Naive thymus-derived CD4-positive, alpha-beta T cell (primary cell): ENCODE measurements at regions not wholly inside any gene's neighbourhood (a gene's known extent, or its start where the extent isn't known, plus 50 kb on each side); places are given as distances from the start of the nearest gene placed in this dataset.

ENCODE experiments used
- ATAC-seq: fragments of 150-1000 bp; cut with Tn5 transposase; 2 replicates; pipeline ENCODE4 v1.10.0; 2021; ENCODE audit warnings: mild to moderate bottlenecking, moderate library complexity
- CTCF ChIA-PET: fragments of 350-600 bp; sonication (Branson Sonifier 250); formaldehyde crosslinking; loops from one replicate; lab custom pipeline; 2021; ENCODE audit warnings: antibody characterized with exemption; lab: Charles Lee
- POLR2A ChIA-PET: fragments of 350-600 bp; sonication (Branson Sonifier 250); formaldehyde crosslinking; loops from one replicate; lab custom pipeline; 2021; ENCODE audit warnings: antibody characterized with exemption, inconsistent platforms; lab: Charles Lee
- DNase-seq, 9 donors: peaks; one replicate each; pipeline versions ENCODE4 v3.0.0 to v3.0.0-alpha.2; 2020 to 2022; ENCODE audit warnings: mixed read lengths in 1 of 9
- H3K27ac ChIP-seq: one replicate; pipeline ENCODE4 v1.7.0; 2013; ENCODE audit warnings: mild to moderate bottlenecking, low read depth, low read length, moderate library complexity
- H3K27me3 ChIP-seq, 2 donors: one replicate each; pipeline ENCODE4 v1.7.0; 2013; ENCODE audit warnings: low read length in 2 of 2, mild to moderate bottlenecking in 2 of 2, moderate library complexity in 2 of 2; ENCODE audit not compliant: control insufficient read depth in 2 of 2, insufficient read depth in 2 of 2
- H3K36me3 ChIP-seq, 3 experiments: 1 replicate in 2 of 3; 2 replicates in 1 of 3; pipeline ENCODE4 v1.7.0; 2013; ENCODE audit warnings: low read length in 3 of 3, mild to moderate bottlenecking in 3 of 3, moderate library complexity in 1 of 3; ENCODE audit not compliant: insufficient read depth in 3 of 3, control insufficient read depth in 2 of 3
- H3K4me1 ChIP-seq, 2 donors: one replicate each; pipeline ENCODE4 v1.7.0; 2013; ENCODE audit warnings: low read length in 2 of 2, mild to moderate bottlenecking in 2 of 2, moderate library complexity in 1 of 2; ENCODE audit not compliant: control insufficient read depth in 2 of 2, insufficient read depth in 2 of 2
- H3K4me3 ChIP-seq: 2 replicates; pipeline ENCODE4 v1.7.0; 2013; ENCODE audit warnings: mild to moderate bottlenecking, low read length
- H3K9me3 ChIP-seq, 3 experiments: 1 replicate in 2 of 3; 2 replicates in 1 of 3; pipeline ENCODE4 v1.7.0; 2013; ENCODE audit warnings: low read length in 3 of 3; ENCODE audit not compliant: control insufficient read depth in 2 of 3
- H3K27ac Mint-ChIP-seq, 9 donors: one replicate each; pipeline ENCODE4 v1.8.0; 2020 to 2022; ENCODE audit warnings: mixed read lengths in 9 of 9, mild to moderate bottlenecking in 8 of 9, moderate library complexity in 5 of 9, inconsistent platforms in 2 of 9
- H3K27me3 Mint-ChIP-seq, 5 donors: one replicate each; pipeline ENCODE4 v1.8.0; 2021 to 2022; ENCODE audit warnings: mixed read lengths in 5 of 5, mild to moderate bottlenecking in 1 of 5
- H3K36me3 Mint-ChIP-seq, 5 donors: one replicate each; pipeline ENCODE4 v1.8.0; 2020 to 2022; ENCODE audit warnings: mixed read lengths in 5 of 5, mild to moderate bottlenecking in 3 of 5, inconsistent platforms in 1 of 5
- H3K4me1 Mint-ChIP-seq, 7 donors: one replicate each; pipeline ENCODE4 v1.8.0; 2020 to 2022; ENCODE audit warnings: mixed read lengths in 7 of 7, mild to moderate bottlenecking in 3 of 7, inconsistent platforms in 1 of 7
- H3K4me3 Mint-ChIP-seq, 10 donors: one replicate each; pipeline ENCODE4 v1.8.0; 2020 to 2022; ENCODE audit warnings: mild to moderate bottlenecking in 10 of 10, mixed read lengths in 10 of 10, moderate library complexity in 6 of 10, inconsistent platforms in 2 of 10
- H3K9me3 Mint-ChIP-seq, 11 donors: one replicate each; pipeline ENCODE4 v1.8.0; 2020 to 2022; ENCODE audit warnings: mixed read lengths in 11 of 11, mild to moderate bottlenecking in 4 of 11, inconsistent platforms in 1 of 11, moderate library complexity in 1 of 11
- intact Hi-C, 2 donors: fragments of 100-400 bp; cut with micrococcal nuclease; formaldehyde crosslinking; loops; one replicate each; pipeline ENCODE4 v1.15.1; 2023

DNA sequence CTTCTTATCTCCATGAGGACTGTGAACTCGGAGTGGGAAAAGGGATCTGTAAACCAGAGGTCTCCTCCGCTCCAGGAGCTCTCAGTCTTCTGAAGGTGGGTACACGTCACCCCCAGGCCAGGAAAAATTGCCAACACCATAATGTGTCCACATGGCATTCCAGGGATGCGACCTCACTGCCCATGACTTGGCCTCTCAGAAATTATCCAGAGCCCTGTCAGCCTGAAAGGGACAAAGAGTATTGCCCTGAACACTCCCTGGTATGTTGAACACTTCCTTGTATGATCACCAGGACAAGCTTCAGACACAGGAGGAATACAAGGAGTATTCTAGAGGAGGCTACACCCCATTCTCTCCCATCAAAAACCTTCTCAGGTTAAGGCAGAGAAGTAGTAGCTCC lies 81.0 kb upstream of the SLC7A1 start:
- ChIA-PET POLR2A (no interaction called here), CTCF (no interaction called here)
- Histone ChIP-seq H3K36me3 (no peaks in the 10 kb centered on the region), H3K27me3 (no peaks in the 10 kb centered on the region), H3K27ac (no peak overlapping the region), H3K4me3 (no peak overlapping the region), H3K4me1 (no peaks in the 10 kb centered on the region), H3K9me3 (no peaks in the 10 kb centered on the region)
- Mint-ChIP-seq H3K4me1 (no peaks in the 10 kb centered on the region), H3K27me3 (peaks cover 0 to 16% (median 13%) of the 10 kb centered on the region in 5 donors), H3K27ac (no peak overlapping the region), H3K9me3 (peaks cover 0 to 13% (median 0%) of the 10 kb centered on the region in 11 donors), H3K36me3 (no peaks in the 10 kb centered on the region), H3K4me3 (no peak overlapping the region)
- no peak for ATAC-seq
- no peak for DNase-seq
- intact Hi-C loops, result no loop called here

DNA sequence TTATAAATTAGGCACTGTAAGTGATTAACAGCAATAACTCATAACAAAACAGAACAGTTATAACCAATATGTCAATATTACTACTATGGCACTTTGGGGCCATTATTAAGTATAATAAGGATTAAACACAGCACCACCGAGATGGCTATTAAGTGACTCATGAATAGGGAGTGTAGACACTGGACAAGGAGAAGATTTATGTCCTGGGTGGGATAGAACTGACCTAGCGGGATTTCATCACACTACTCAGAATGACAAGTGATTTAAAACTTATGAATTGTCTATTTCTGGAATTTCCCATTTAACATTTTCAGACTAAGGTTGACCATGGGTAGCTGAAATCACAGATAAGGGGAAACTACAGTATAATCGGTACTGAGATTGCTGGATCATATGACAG lies 79.0 kb upstream of the SLC7A1 start:
- Mint-ChIP-seq H3K36me3 (no peaks in the 10 kb centered on the region), H3K27ac (no peak overlapping the region), H3K4me1 (no peaks in the 10 kb centered on the region), H3K27me3 (peaks cover 0 to 12% (median 8%) of the 10 kb centered on the region in 5 donors), H3K4me3 (no peak overlapping the region), H3K9me3 (peaks cover 0 to 14% (median 2%) of the 10 kb centered on the region in 11 donors)
- no peak overlapping the region for H3K27ac ChIP-seq
- no peaks in the 10 kb centered on the region for H3K9me3 ChIP-seq
- H3K27me3 ChIP-seq, result no peaks in the 10 kb centered on the region
- intact Hi-C loops, result no loop called here
- H3K4me3 ChIP-seq, result no peak overlapping the region
- no peak for DNase-seq
- no peaks in the 10 kb centered on the region for H3K4me1 ChIP-seq
- ATAC-seq, result no peak
- CTCF ChIA-PET, result no interaction called here
- H3K36me3 ChIP-seq, result no peaks in the 10 kb centered on the region
- POLR2A ChIA-PET, result no interaction called here

- H3K27ac Mint-ChIP-seq, result no peak overlapping the region
- H3K27ac ChIP-seq, result no peak overlapping the region
- no peaks in the 10 kb centered on the region for H3K36me3 ChIP-seq
- peaks cover 4 to 32% (median 5%) of the 10 kb centered on the region in 5 donors for H3K36me3 Mint-ChIP-seq
- CTCF ChIA-PET, result no interaction called here
- peaks cover 0 to 6% (median 0%) of the 10 kb centered on the region in 3 experiments for H3K9me3 ChIP-seq
- no peak overlapping the region for H3K4me3 Mint-ChIP-seq
- ATAC-seq, result no peak
- peaks cover 6 to 34% (median 26%) of the 10 kb centered on the region in 5 donors for H3K27me3 Mint-ChIP-seq
- peaks cover 0 to under 1% (median 0%) of the 10 kb centered on the region in 7 donors for H3K4me1 Mint-ChIP-seq
- no peak overlapping the region for H3K4me3 ChIP-seq
- no peak for DNase-seq
- H3K4me1 ChIP-seq, result no peaks in the 10 kb centered on the region
- peaks cover 5 to 82% (median 26%) of the 10 kb centered on the region in 11 donors for H3K9me3 Mint-ChIP-seq
- no peaks in the 10 kb centered on the region for H3K27me3 ChIP-seq
- POLR2A ChIA-PET, result no interaction called here
- intact Hi-C loops, result no loop called here
Observed at GRCh38 chr13:29664591-29664990, 69.1 kb upstream of the SLC7A1 start.

DNA sequence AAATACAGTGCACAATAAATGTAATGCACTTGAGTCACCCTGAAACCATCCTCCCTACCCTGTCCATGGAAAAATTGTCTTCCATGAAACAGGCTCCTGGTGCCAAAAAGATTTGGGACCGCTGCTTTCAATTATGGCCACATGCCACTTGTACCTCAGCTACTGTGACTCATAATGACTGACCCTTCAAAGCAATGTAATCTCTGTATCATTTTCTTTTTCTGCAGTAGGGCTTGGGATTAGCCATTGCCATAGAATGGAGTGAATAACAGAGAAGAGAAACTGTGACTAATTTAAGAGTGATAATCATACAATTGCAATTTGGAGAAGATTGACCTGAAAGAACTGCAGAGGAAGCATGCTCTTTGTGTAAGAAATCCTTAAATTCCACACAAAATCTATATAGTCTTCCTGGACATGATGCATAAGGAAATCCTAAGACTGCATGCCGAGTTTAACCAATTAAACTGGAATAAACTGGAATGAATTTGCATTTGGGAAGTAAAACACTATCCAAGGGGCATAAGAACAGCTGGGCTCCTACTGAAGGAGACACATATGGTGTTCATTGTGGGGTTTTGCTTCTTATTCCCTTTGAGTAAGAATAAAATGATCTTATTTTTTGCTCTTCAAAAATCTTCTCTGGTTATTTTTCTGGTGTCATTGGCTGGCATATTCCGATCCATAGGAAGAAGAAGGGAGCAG lies 59.5 kb upstream of the SLC7A1 start:
- no peak overlapping the region for H3K4me3 Mint-ChIP-seq

DNA sequence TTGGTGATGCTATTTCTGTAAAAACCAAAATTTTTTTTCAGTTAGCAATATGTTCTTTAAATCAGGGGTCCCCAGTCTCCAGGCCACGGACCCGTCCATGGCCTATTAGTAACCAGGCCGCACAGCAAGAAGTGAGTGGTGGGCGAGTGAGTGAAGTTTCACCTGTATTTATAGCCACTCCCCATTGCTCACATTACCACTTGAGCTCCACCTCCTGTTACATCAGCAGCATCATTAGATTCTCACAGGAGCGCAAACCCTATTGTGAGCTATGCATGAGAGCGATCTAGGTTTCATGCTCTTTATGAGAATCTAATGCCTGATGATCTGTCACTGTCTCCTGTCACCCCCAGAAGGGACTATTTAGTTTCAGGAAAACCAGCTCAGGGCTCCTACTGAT lies 58.9 kb upstream of the SLC7A1 start:
- H3K4me1 Mint-ChIP-seq, result peaks cover 0 to 4% (median 0%) of the 10 kb centered on the region in 7 donors
- no peak overlapping the region for H3K4me3 Mint-ChIP-seq
- peaks cover 0 to 16% (median 5%) of the 10 kb centered on the region in 11 donors for H3K9me3 Mint-ChIP-seq
- H3K4me3 ChIP-seq, result no peak overlapping the region
- intact Hi-C loops, result no loop called here
- ChIA-PET POLR2A (no interaction called here), CTCF (no interaction called here)
- no peak for DNase-seq
- no peaks in the 10 kb centered on the region for H3K27me3 ChIP-seq
- no peak overlapping the region for H3K27ac ChIP-seq
- peaks cover 0 to 41% (median 4%) of the 10 kb centered on the region in 5 donors for H3K36me3 Mint-ChIP-seq
- no peaks in the 10 kb centered on the region for H3K36me3 ChIP-seq
- no peak for ATAC-seq
- no peak overlapping the region for H3K27ac Mint-ChIP-seq
- no peaks in the 10 kb centered on the region for H3K9me3 ChIP-seq
- no peaks in the 10 kb centered on the region for H3K4me1 ChIP-seq
- peaks cover 0 to 20% (median 0%) of the 10 kb centered on the region in 5 donors for H3K27me3 Mint-ChIP-seq

More for the DNA sequence above, 59.5 kb upstream of the SLC7A1 start:
- Histone ChIP-seq H3K9me3 (no peaks in the 10 kb centered on the region), H3K36me3 (no peaks in the 10 kb centered on the region), H3K4me1 (no peaks in the 10 kb centered on the region), H3K27me3 (no peaks in the 10 kb centered on the region), H3K27ac (no peak overlapping the region), H3K4me3 (no peak overlapping the region)
- H3K4me1 Mint-ChIP-seq, result peaks cover 0 to 4% (median 2%) of the 10 kb centered on the region in 7 donors
- no peak for ATAC-seq
- intact Hi-C loops, result no loop called here
- H3K36me3 Mint-ChIP-seq, result peaks cover 0 to 44% (median 6%) of the 10 kb centered on the region in 5 donors
- POLR2A ChIA-PET, result no interaction called here
- peaks cover 3 to 22% (median 9%) of the 10 kb centered on the region in 11 donors for H3K9me3 Mint-ChIP-seq
- peaks cover 0 to 20% (median 0%) of the 10 kb centered on the region in 5 donors for H3K27me3 Mint-ChIP-seq
- no peak for DNase-seq
- H3K27ac Mint-ChIP-seq, result no peak overlapping the region
- CTCF ChIA-PET, result no interaction called here

GRCh38 chr13:29648760-29649159 lies 53.3 kb upstream of the SLC7A1 start:
- DNase-seq (peak in 1 of 9 donors; percentile 7), ATAC-seq (no peak)
- no peaks in the 10 kb centered on the region for H3K9me3 ChIP-seq
- POLR2A ChIA-PET, result no interaction called here
- Mint-ChIP-seq H3K27ac (peak overlapping the region in 5 of 9 donors; percentile 6 to 75 (median 39)), H3K36me3 (peaks cover 0 to 24% (median 5%) of the 10 kb centered on the region in 5 donors), H3K4me3 (peak overlapping the region in 6 of 10 donors; percentile 67 to 87 (median 70)), H3K4me1 (peaks cover 0 to 16% (median 6%) of the 10 kb centered on the region in 7 donors), H3K27me3 (peaks cover 0 to 6% (median 0%) of the 10 kb centered on the region in 5 donors), H3K9me3 (peaks cover 2 to 17% (median 7%) of the 10 kb centered on the region in 11 donors)
- no peak overlapping the region for H3K4me3 ChIP-seq
- no peaks in the 10 kb centered on the region for H3K27me3 ChIP-seq
- no peak overlapping the region for H3K27ac ChIP-seq
- H3K36me3 ChIP-seq, result no peaks in the 10 kb centered on the region
- CTCF ChIA-PET, result no interaction called here
- intact Hi-C loops, result loop anchor here in 1 of 2 donors (5.0 kb wide), 1 partner anchor 56 kb away; no protein-coding TSS in a partner anchor
- no peaks in the 10 kb centered on the region for H3K4me1 ChIP-seq
